DMS153 treated with DMSO at 0.1 percent for 48 hours (cell line): ENCODE measurements at regions not wholly inside any gene's neighbourhood (a gene's known extent, or its start where the extent isn't known, plus 50 kb on each side); places are given as distances from the start of the nearest gene placed in this dataset.
"Not testable (repeated sequence)": the region's sequence is repeated elsewhere in the genome, so short reads cannot be mapped to it uniquely, and the experiment has no call there.

ENCODE experiments used
- DNase-seq: peaks from one replicate; lab custom pipeline; 2025; ENCODE audit not compliant: unreplicated experiment; lab: John Stamatoyannopoulos, UW

DNA sequence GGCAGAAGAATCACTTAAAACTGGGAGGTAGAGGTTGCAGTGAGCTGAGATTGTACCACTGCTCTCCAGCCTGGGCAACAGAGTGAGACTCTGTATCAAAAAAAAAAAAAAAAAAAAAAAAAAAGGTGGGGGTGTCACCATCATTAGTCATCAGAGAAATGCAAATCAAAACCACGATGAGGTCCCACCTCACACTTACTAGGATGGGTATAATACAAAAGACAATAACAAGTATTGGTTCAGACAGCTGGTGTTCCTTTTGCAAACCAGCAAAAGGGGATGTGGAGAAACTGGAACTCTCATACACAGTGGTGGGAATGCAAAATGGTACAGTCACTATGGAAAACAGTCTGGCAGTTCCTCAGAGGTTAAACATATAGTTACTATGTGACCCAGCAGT lies 78.7 kb upstream of the TSC22D2 start:
- DNase-seq = no peak

DNA sequence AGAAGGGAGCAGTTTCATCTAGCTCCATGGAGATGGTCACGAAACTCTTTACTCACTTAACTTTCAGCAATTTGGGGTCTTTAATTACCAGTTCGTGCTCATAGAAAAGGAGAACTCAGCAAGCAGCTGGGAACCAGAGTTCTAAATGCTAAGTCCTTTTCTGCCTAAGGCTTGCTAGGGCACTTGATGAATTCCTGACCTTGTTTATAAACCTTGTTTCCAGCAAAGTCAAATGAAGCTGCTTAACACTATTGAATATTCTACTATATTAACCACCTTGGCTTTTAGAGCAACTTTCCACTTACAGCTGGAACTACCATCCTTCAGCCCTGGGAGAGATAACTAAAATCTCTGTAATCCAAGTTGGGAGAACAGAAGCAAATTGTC lies 79.5 kb upstream of the TSC22D2 start:
- no peak for DNase-seq

- DNase-seq = no peak
Measured at GRCh38 chr3:150327678-150328653, 80.1 kb upstream of the TSC22D2 start.

DNA sequence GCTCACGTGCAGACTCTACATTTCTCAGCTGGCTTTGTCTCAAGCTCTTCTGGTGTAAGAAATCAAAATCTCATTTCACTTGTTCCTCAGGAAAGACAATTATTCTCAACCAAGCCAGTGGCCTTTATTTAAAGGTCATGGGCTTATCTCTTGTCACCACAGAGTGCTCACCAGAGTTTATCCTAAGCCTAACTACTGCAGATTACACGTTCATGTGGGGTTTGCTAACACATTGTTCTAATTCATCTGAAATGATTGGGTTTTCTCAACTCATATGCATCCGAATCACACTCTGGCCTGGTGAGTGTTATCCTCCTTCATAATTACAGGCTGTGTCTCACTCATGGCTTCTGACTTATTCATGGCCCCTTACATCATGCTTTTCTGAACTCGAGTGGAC lies 83.3 kb upstream of the TSC22D2 start:
- no peak for DNase-seq

GRCh38 chr3:150324245-150324644 lies 83.9 kb upstream of the TSC22D2 start:
- no peak for DNase-seq

DNA sequence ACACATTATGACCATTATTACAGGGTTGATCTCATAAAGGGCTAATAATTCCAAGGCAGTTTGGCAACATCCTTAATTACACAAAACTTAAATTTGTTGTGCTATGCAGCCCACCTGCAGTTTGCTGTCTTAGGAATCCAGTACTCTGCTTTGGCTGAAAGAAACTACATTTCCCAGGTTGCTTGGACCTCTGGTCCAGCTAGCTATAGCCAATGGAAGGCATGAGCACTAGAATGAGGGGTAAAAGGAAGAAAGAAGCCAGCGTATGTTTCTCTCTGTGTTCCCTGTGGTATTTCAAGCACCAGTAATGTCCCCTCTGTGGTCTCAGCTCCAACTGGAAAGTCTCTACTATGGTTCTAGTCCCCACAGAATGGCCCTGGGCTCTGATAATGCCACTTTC lies 84.3 kb upstream of the TSC22D2 start:
- no peak for DNase-seq

DNA sequence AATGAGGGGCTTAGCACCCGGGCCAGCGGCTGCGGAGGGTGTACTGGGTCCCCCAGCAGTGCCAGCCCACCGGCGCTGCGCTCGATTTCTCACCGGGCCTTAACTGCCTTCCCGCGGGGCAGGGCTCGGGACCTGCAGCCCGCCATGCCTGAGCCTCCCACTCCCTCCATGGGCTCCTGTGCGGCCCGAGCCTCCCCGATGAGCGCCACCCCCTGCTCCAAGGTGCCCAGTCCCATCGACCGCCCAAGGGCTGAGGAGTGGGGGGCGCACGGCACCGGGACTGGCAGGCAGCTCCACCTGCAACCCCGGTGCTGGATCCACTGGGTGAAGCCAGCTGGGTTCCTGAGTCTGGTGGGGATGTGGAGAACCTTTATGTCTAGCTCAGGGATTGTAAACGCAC lies 85.0 kb upstream of the TSC22D2 start:
- DNase-seq = not testable (repeated sequence)

GRCh38 chr3:150320971-150321370 lies 87.1 kb upstream of the TSC22D2 start:
- not testable (repeated sequence) for DNase-seq

GRCh38 chr3:150319900-150320299 lies 88.2 kb upstream of the TSC22D2 start:
- no peak for DNase-seq

GRCh38 chr3:150317469-150317868 lies 90.6 kb upstream of the TSC22D2 start:
- no peak for DNase-seq

- DNase-seq = no peak
Measured at GRCh38 chr3:150315721-150316120, 92.4 kb upstream of the TSC22D2 start.

DNA sequence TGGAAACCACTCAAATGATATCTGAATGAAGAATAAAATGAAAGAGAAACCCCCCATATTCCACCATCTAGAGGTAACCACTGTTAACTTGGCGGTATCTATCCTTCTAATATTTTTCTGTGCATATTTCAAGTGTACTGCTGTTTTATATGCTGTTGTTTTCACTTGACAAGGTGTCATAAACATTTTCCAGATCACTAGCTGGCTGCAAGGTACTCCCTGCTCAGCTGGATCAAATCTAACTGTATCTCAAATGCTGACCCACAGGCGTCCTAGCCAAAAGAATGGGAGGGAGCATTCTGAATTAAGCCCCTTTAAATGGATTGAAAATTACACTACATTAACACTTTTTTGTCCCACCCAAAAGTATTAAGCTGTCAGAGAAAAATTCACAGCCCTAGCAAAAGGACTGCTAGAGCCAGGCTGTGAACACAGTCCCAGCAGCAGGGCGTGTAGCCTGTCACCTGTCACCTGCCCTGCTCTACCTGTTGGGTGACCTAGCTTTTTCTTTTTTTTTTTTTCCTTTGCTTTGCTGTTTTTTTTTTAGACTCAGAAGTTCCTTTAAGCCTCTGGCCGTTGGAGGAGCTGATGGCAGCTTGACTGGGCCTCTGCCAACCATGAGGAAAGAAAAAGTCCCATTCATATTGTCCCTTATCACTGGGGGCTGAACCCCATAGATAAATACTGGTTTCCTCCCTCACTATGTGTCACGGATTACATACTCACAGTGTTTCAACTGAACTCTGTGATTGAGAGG lies 93.7 kb upstream of the TSC22D2 start:
- no peak for DNase-seq

DNA sequence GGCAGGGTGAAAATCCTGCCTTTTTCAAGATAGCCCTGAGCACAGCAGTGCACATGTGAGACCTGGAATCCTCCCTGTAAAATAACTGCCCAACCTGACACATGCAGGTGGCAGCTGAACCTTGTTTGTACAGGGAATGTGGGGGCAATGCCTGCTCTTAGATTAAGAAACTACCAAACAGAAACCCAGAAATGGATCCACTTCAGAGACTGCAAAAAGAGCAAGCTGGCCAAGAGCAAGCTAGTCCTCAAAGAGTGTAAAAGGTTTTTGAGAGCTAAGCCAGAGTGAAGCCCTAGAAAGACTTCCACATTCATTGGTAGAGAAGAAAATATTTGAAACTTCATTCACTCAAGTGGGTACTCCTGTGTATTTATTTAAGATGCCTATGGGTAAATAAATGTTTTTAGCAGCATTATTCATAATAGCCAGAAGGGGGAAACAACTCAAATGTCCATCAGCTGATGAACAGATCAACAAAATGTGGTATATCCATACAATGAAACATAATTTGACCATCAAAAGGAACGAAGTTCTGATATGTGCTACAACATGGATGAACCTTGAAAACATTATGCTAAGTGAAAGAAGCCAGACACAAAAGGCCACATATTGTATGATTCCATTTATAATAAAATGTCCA lies 96.0 kb upstream of the TSC22D2 start:
- DNase-seq = no peak

GRCh38 chr3:150311156-150311555 lies 96.9 kb upstream of the TSC22D2 start:
- DNase-seq = no peak

DNA sequence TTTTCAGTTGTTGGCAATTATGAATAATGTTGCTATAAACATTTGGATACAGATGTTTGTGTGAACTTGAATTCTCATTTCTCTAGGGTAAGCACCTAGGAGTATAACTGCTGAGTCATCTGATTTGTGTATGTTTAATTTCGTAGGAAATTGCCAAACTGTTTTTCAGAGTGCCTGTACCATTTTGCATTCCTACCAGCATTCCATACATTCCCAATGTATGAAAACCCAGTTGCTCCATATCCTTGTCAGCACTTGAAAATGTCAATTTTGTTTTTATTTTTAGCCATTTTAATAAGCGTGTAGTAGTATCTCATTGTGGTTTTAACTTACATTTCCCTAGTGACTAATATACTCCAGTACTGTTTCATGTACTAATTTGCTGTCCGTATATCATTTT lies 98.5 kb upstream of the TSC22D2 start:
- no peak for DNase-seq

- DNase-seq = no peak
Measured at GRCh38 chr3:150309257-150309542, 98.9 kb upstream of the TSC22D2 start.

GRCh38 chr3:150308481-150309256 lies 99.4 kb upstream of the TSC22D2 start:
- DNase-seq = no peak

DNA sequence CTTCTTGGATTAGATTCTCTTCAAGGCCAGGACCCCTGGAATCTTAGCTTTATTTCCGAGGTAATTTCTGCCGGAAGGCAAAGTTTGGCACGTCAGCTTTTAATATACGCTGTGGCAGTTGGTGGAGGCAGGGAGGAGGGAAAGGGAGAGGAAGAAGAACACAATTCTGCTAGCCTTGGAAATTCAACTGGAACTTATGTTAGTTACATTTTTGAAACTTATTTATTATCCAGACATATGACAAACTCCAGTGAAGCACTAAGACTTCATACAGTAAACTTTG lies 100.1 kb upstream of the TSC22D2 start:
- DNase-seq = no peak

DNA sequence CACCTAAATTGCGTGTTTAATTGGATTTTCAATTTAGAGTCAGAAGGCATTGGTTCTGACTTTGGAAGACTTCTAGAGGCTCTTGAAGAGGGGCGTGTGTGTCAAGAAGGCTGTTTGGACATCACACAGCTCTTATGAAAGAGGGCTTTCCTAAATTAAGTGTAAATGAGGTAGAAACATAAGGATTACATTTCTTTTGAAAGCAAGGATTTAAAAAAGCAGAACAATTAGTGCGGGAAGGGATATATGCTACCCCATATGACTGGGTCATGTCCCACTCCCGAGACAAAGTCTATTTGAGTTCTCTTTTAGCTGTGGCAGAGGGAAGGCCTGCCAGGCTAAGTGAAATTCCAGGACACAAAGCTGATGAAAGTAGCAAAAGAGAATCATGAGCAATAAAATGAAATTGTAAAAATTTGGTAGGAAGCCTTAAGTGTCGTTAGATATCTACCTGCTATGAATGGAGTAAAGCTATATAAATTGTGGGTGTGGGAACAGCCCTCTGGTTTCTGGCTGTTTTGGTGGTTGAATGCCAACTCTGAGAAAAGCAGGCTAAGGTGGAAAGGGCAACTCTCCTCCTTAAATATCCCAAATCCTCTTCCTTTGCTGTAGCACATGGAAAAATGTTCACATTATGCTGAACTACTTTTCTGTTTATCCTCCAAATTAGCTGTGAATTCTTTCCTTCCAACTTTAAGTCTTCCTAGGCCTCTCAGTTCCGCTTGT lies 100.6 kb upstream of the TSC22D2 start:
- no peak for DNase-seq

DNA sequence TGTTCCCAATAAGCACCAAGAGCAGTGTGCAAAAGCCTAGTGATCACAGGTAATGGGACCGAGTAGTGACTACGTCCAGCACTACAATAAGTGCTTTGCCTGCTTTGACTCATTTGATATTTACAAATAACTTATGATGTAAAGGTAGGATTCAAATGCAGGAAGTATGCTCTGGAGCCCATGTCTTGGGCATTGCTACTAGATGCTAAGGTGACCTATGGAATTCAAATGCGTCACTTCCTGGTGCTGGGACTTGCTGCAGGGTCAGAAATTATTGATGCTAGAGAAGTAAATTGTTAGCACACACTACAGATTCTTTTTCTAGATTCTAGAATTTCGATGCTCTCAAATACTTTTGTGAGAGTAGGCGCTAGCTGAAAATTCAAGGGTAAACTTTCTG lies 101.2 kb upstream of the TSC22D2 start:
- no peak for DNase-seq

- no peak for DNase-seq
Measured at GRCh38 chr3:150306083-150306482, 102.0 kb upstream of the TSC22D2 start.
